MM.1S (cell line): ENCODE measurements at regions not wholly inside any gene's neighbourhood (a gene's known extent, or its start where the extent isn't known, plus 50 kb on each side); places are given as distances from the start of the nearest gene placed in this dataset.

Source experiments
- DNase-seq: peaks from one replicate; pipeline ENCODE4 v3.0.0-alpha.2; 2015
- H2AFZ ChIP-seq: fragments of 300-600 bp; sonication (generic); 2 replicates; pipeline ENCODE4 v1.6.0; 2016; ENCODE audit warnings: antibody characterized with exemption, low read length
- H3F3A ChIP-seq: fragments of 300-600 bp; sonication (generic); 2 replicates; pipeline ENCODE4 v1.6.1; 2016; ENCODE audit warnings: mild to moderate bottlenecking, antibody characterized with exemption, low read length, moderate library complexity, mixed read lengths; ENCODE audit not compliant: insufficient read depth
- H3K27ac ChIP-seq: fragments of 300-600 bp; sonication (generic); 2 replicates; pipeline ENCODE4 v1.5.1; 2016; ENCODE audit warnings: mild to moderate bottlenecking, low read length
- H3K27me3 ChIP-seq: fragments of 300-600 bp; sonication (generic); replicated peaks from 2 replicates; pipeline ENCODE4 v1.6.0; 2016; ENCODE audit warnings: low read length; ENCODE audit not compliant: insufficient read depth
- H3K36me3 ChIP-seq: fragments of 300-600 bp; sonication (generic); replicated peaks from 2 replicates; pipeline ENCODE4 v1.6.1; 2016; ENCODE audit warnings: mild to moderate bottlenecking, low read length, mixed read lengths; ENCODE audit not compliant: insufficient read depth
- H3K4me1 ChIP-seq: fragments of 300-600 bp; sonication (generic); 2 replicates; pipeline ENCODE4 v1.6.1; 2016; ENCODE audit warnings: low read length, mixed read lengths
- H3K4me2 ChIP-seq: fragments of 300-600 bp; sonication (generic); 2 replicates; pipeline ENCODE4 v1.6.0; 2016; ENCODE audit warnings: low read depth, low read length
- H3K4me3 ChIP-seq: fragments of 300-600 bp; sonication (generic); 2 replicates; pipeline ENCODE4 v1.5.1; 2016; ENCODE audit warnings: low read length, mixed read lengths
- H3K79me2 ChIP-seq: fragments of 300-600 bp; sonication (generic); 2 replicates; pipeline ENCODE4 v1.6.1; 2016; ENCODE audit warnings: mixed run types, low read length, mixed read lengths
- H3K9ac ChIP-seq: fragments of 300-600 bp; sonication (generic); 2 replicates; pipeline ENCODE4 v1.6.1; 2016; ENCODE audit warnings: low read length, mixed read lengths
- H3K9me2 ChIP-seq: fragments of 300-600 bp; sonication (generic); replicated peaks from 2 replicates; pipeline ENCODE4 v1.6.1; 2016; ENCODE audit warnings: mild to moderate bottlenecking, low read length, mixed read lengths; ENCODE audit not compliant: insufficient read depth
- H3K9me3 ChIP-seq: fragments of 300-600 bp; sonication (generic); replicated peaks from 2 replicates; pipeline ENCODE4 v1.6.1; 2016; ENCODE audit warnings: mild to moderate bottlenecking, low read length, mixed read lengths; ENCODE audit not compliant: insufficient read depth
- H4K20me1 ChIP-seq: fragments of 300-600 bp; sonication (generic); 2 replicates; pipeline ENCODE4 v1.6.1; 2016; ENCODE audit warnings: mild to moderate bottlenecking, low read length, moderate library complexity, mixed read lengths; ENCODE audit not compliant: insufficient read depth
- CTCF ChIP-seq: fragments of 300-600 bp; sonication (generic); IDR thresholded peaks from 2 replicates; pipeline ENCODE4 v1.5.1; 2016; ENCODE audit warnings: antibody characterized with exemption, low read length, mixed read lengths
- EZH2 ChIP-seq: fragments of 300-600 bp; sonication (generic); optimal IDR thresholded peaks from 2 replicates; pipeline ENCODE3; 2017; ENCODE audit warnings: low read depth, mild to moderate bottlenecking, antibody characterized with exemption, low read length, mixed read lengths
- EZH2phosphoT487 ChIP-seq: fragments of 300-600 bp; sonication (generic); IDR thresholded peaks from 2 replicates; pipeline ENCODE4 v1.6.1; 2018; ENCODE audit warnings: antibody characterized with exemption, low read length

- TF ChIP-seq CTCF (no peak), EZH2 (no peak)
- Histone ChIP-seq H3K36me3 (no peaks in the 10 kb centered on the region), H3K79me2 (no peaks in the 10 kb centered on the region), H2AFZ (no peak overlapping the region), H3K9me2 (no peaks in the 10 kb centered on the region), H3F3A (no peaks in the 10 kb centered on the region), H3K27ac (no peak overlapping the region), H3K4me2 (no peak overlapping the region), H3K4me3 (no peak overlapping the region), H3K9me3 (no peaks in the 10 kb centered on the region), H3K27me3 (no peaks in the 10 kb centered on the region), H3K9ac (no peak overlapping the region), H4K20me1 (no peaks in the 10 kb centered on the region), H3K4me1 (no peaks in the 10 kb centered on the region)
- no peak for DNase-seq
Observed at GRCh38 chr14:97074456-97074855, 277.3 kb downstream of the VRK1 start.

GRCh38 chr14:97074856-97075255, 277.7 kb downstream of the VRK1 start:
- Histone ChIP-seq H3K4me1 (no peaks in the 10 kb centered on the region), H3K27me3 (no peaks in the 10 kb centered on the region)
- no peak for DNase-seq

GRCh38 chr14:97077253-97077653, 280.1 kb downstream of the VRK1 start:
- Histone ChIP-seq H3K9me2 (no peaks in the 10 kb centered on the region), H3F3A (no peaks in the 10 kb centered on the region), H3K9ac (no peak overlapping the region), H3K79me2 (no peaks in the 10 kb centered on the region), H3K4me3 (no peak overlapping the region), H3K4me2 (no peak overlapping the region), H4K20me1 (no peaks in the 10 kb centered on the region), H3K27me3 (no peaks in the 10 kb centered on the region), H3K9me3 (no peaks in the 10 kb centered on the region), H3K27ac (no peak overlapping the region), H3K4me1 (no peaks in the 10 kb centered on the region), H3K36me3 (no peaks in the 10 kb centered on the region), H2AFZ (no peak overlapping the region)
- TF ChIP-seq EZH2 (no peak), CTCF (no peak), EZH2phosphoT487 (no peak)
- DNase-seq = no peak

More at GRCh38 chr14:97074856-97075255, 277.7 kb downstream of the VRK1 start:
- Histone ChIP-seq H3F3A (no peaks in the 10 kb centered on the region), H3K27ac (no peak overlapping the region), H3K9ac (no peak overlapping the region), H3K4me2 (no peak overlapping the region), H3K79me2 (no peaks in the 10 kb centered on the region), H3K36me3 (no peaks in the 10 kb centered on the region), H2AFZ (no peak overlapping the region), H4K20me1 (no peaks in the 10 kb centered on the region), H3K9me2 (no peaks in the 10 kb centered on the region), H3K4me3 (no peak overlapping the region), H3K9me3 (no peaks in the 10 kb centered on the region)
- no peak for TF ChIP-seq EZH2phosphoT487
- TF ChIP-seq EZH2 = no peak
- no peak for TF ChIP-seq CTCF

- no peaks in the 10 kb centered on the region for H3K9me2 ChIP-seq
Observed at GRCh38 chr14:97077687-97078086, 280.5 kb downstream of the VRK1 start.

More at GRCh38 chr14:97077687-97078086, 280.5 kb downstream of the VRK1 start:
- Histone ChIP-seq H3K4me2 (no peak overlapping the region), H3K9ac (no peak overlapping the region), H3F3A (no peaks in the 10 kb centered on the region), H3K79me2 (no peaks in the 10 kb centered on the region), H3K4me1 (no peaks in the 10 kb centered on the region), H3K9me3 (no peaks in the 10 kb centered on the region), H3K4me3 (no peak overlapping the region), H2AFZ (no peak overlapping the region), H3K27me3 (no peaks in the 10 kb centered on the region), H3K36me3 (no peaks in the 10 kb centered on the region), H4K20me1 (no peaks in the 10 kb centered on the region), H3K27ac (no peak overlapping the region)
- no peak for DNase-seq
- TF ChIP-seq EZH2 = no peak
- no peak for TF ChIP-seq EZH2phosphoT487
- TF ChIP-seq CTCF = no peak
